GM23338 (cell line): ENCODE measurements at regions not wholly inside any gene's neighbourhood (a gene's known extent, or its start where the extent isn't known, plus 50 kb on each side); places are given as distances from the start of the nearest gene placed in this dataset.

Experiments used
- ATAC-seq: fragments of 200-7000 bp; cut with Tn5 transposase; 3 replicates; pipeline ENCODE4 v1.9.1; 2020
- DNase-seq: peaks from one replicate; pipeline ENCODE4 v3.0.0-alpha.2; 2015; ENCODE audit warnings: low spot score
- H2AFZ ChIP-seq: fragments of 200-600 bp; sonication (generic); 2 replicates; pipeline ENCODE4 v1.8.0; 2016; ENCODE audit warnings: antibody characterized with exemption, mild to moderate bottlenecking, moderate library complexity
- H3F3A ChIP-seq: fragments of 200-600 bp; sonication (generic); replicated peaks from 2 replicates; pipeline ENCODE4 v1.8.0; 2017; ENCODE audit warnings: antibody characterized with exemption, mixed run types, low read depth
- H3K27ac ChIP-seq: fragments of 200-600 bp; sonication (generic); 2 replicates; pipeline ENCODE4 v1.6.1; 2016; ENCODE audit warnings: low read depth
- H3K27me3 ChIP-seq: fragments of 200-600 bp; sonication (generic); 2 replicates; pipeline ENCODE4 v1.8.0; 2016; ENCODE audit warnings: mild to moderate bottlenecking, mixed run types, moderate library complexity; ENCODE audit not compliant: insufficient read depth
- H3K36me3 ChIP-seq: fragments of 200-600 bp; sonication (generic); 2 replicates; pipeline ENCODE4 v1.8.0; 2016; ENCODE audit warnings: mild to moderate bottlenecking; ENCODE audit not compliant: insufficient read depth
- H3K4me1 ChIP-seq: fragments of 200-600 bp; sonication (generic); 2 replicates; pipeline ENCODE4 v1.8.0; 2016; ENCODE audit warnings: mild to moderate bottlenecking, moderate library complexity; ENCODE audit not compliant: insufficient read depth
- H3K4me2 ChIP-seq: fragments of 200-600 bp; sonication (generic); 2 replicates; pipeline ENCODE4 v1.7.1; 2017; ENCODE audit warnings: mixed run types
- H3K4me3 ChIP-seq: fragments of 200-600 bp; sonication (generic); 2 replicates; pipeline ENCODE4 v1.6.1; 2016; ENCODE audit warnings: mixed run types
- H3K79me2 ChIP-seq: fragments of 200-600 bp; sonication (generic); replicated peaks from 2 replicates; pipeline ENCODE4 v1.8.0; 2017; ENCODE audit warnings: mild to moderate bottlenecking; ENCODE audit not compliant: insufficient read depth
- H3K9me2 ChIP-seq: fragments of 200-600 bp; sonication (generic); 2 replicates; pipeline ENCODE4 v1.8.0; 2017; ENCODE audit not compliant: insufficient read depth
- H4K20me1 ChIP-seq: fragments of 200-600 bp; sonication (generic); replicated peaks from 2 replicates; pipeline ENCODE4 v1.8.0; 2017; ENCODE audit warnings: mild to moderate bottlenecking; ENCODE audit not compliant: insufficient read depth
- H3K27ac Mint-ChIP-seq: 2 replicates; pipeline ENCODE4 v1.8.0; 2020; ENCODE audit warnings: inconsistent platforms, mild to moderate bottlenecking, moderate library complexity, mixed read lengths
- H3K27me3 Mint-ChIP-seq: 3 replicates; pipeline ENCODE4 v1.8.0; 2022; ENCODE audit warnings: low read depth, mild to moderate bottlenecking, moderate library complexity, mixed read lengths, inconsistent platforms; ENCODE audit not compliant: insufficient read depth, poor library complexity
- H3K36me3 Mint-ChIP-seq: 3 replicates; pipeline ENCODE4 v1.8.0; 2021; ENCODE audit warnings: low read depth, mild to moderate bottlenecking, inconsistent platforms, moderate library complexity, mixed read lengths
- H3K4me1 Mint-ChIP-seq: 3 replicates; pipeline ENCODE4 v1.8.0; 2020; ENCODE audit warnings: mild to moderate bottlenecking, inconsistent platforms, mixed read lengths
- H3K4me3 Mint-ChIP-seq: 3 replicates; pipeline ENCODE4 v1.8.0; 2021; ENCODE audit warnings: moderate library complexity, mild to moderate bottlenecking, inconsistent platforms, mixed read lengths
- H3K9me3 Mint-ChIP-seq: 3 replicates; pipeline ENCODE4 v1.8.0; 2020; ENCODE audit warnings: moderate library complexity, mild to moderate bottlenecking, inconsistent platforms, mixed read lengths
- CTCF ChIP-seq, 2 experiments: fragments of 200-600 bp in 1 of 2; sonication (generic) in 1 of 2; conservative IDR thresholded peaks; 2 replicates each; pipeline versions ENCODE4 v1.5.1 to v1.6.1; 2016 to 2017; ENCODE audit warnings: antibody characterized with exemption in 2 of 2, low read depth in 2 of 2, mild to moderate bottlenecking in 2 of 2, moderate library complexity in 1 of 2
- ETS1 ChIP-seq: IDR thresholded peaks from 2 replicates; pipeline ENCODE4 v1.6.1; 2016; ENCODE audit warnings: antibody characterized with exemption
- EZH2 ChIP-seq: fragments of 200-600 bp; sonication (generic); IDR thresholded peaks from one replicate; pipeline ENCODE4 v1.8.0; 2017; ENCODE audit warnings: antibody characterized with exemption, mild to moderate bottlenecking, low read depth; ENCODE audit not compliant: unreplicated experiment
- EZH2phosphoT487 ChIP-seq: fragments of 200-600 bp; sonication (generic); IDR thresholded peaks from one replicate; pipeline ENCODE4 v1.8.1; 2018; ENCODE audit warnings: antibody characterized with exemption; ENCODE audit not compliant: unreplicated experiment
- JUNB ChIP-seq: IDR thresholded peaks from one replicate; pipeline ENCODE4 v1.6.1; 2016; ENCODE audit warnings: antibody characterized with exemption; ENCODE audit not compliant: unreplicated experiment
- NANOG ChIP-seq: IDR thresholded peaks from 2 replicates; pipeline ENCODE4 v1.6.1; 2016; ENCODE audit warnings: antibody characterized with exemption, borderline replicate concordance
- POLR2AphosphoS5 ChIP-seq: IDR thresholded peaks from 2 replicates; pipeline ENCODE4 v1.6.1; 2016; ENCODE audit warnings: antibody characterized with exemption, low read depth
- ZNF114 ChIP-seq: fragments of 250-450 bp; sonication (Bioruptor Pico); IDR thresholded peaks from 2 replicates; pipeline ENCODE4 v1.5.0; 2020; ENCODE audit warnings: mild to moderate bottlenecking, moderate library complexity
- ZNF331 ChIP-seq: fragments of 250-450 bp; sonication (Bioruptor Pico); IDR thresholded peaks from 2 replicates; pipeline ENCODE4 v1.5.0; 2020; ENCODE audit warnings: low read depth, mild to moderate bottlenecking, moderate library complexity
- ZNF462 ChIP-seq: fragments of 250-450 bp; sonication (Bioruptor Pico); IDR thresholded peaks from 2 replicates; pipeline ENCODE4 v1.5.0; 2020; ENCODE audit warnings: mild to moderate bottlenecking, moderate library complexity

GRCh38 chr12:17595111-17595510 is 494.9 kb downstream of the RERGL start:
- peaks cover 4% of the 10 kb centered on the region; the same call in 2 of the 3 replicates for H3K4me1 Mint-ChIP-seq
- H3K4me1 ChIP-seq = no peaks in the 10 kb centered on the region; the same call in 1 of the 2 replicates
- H3K9me2 ChIP-seq = no peaks in the 10 kb centered on the region
- H3K27ac Mint-ChIP-seq = no peak overlapping the region
- ATAC-seq (no peak), DNase-seq (no peak)
- H3K9me3 Mint-ChIP-seq = no peaks in the 10 kb centered on the region
- no peaks in the 10 kb centered on the region for H3K79me2 ChIP-seq
- H3K36me3 Mint-ChIP-seq = no peaks in the 10 kb centered on the region
- no peak overlapping the region for H3K27ac ChIP-seq
- H3K36me3 ChIP-seq = no peaks in the 10 kb centered on the region
- no peak for TF ChIP-seq CTCF (conservative IDR thresholded peaks at IDR 0.05; ENCODE audit: low read depth in 2 of 2)
- TF ChIP-seq ETS1 = no peak
- TF ChIP-seq EZH2phosphoT487 = no peak
- H3F3A ChIP-seq = no peaks in the 10 kb centered on the region
- no peaks in the 10 kb centered on the region for H3K27me3 Mint-ChIP-seq
- no peak overlapping the region for H3K4me3 Mint-ChIP-seq
- H4K20me1 ChIP-seq = no peaks in the 10 kb centered on the region
- H3K4me3 ChIP-seq = no peak overlapping the region
- H3K4me2 ChIP-seq = no peak overlapping the region
- no peaks in the 10 kb centered on the region for H3K27me3 ChIP-seq
- no peak overlapping the region for H2AFZ ChIP-seq

GRCh38 chr12:17593715-17594406 is 496.1 kb downstream of the RERGL start:
- no peak overlapping the region for H3K4me3 ChIP-seq
- Mint-ChIP-seq H3K4me3 (no peak overlapping the region), H3K27ac (no peak overlapping the region), H3K9me3 (no peaks in the 10 kb centered on the region), H3K36me3 (no peaks in the 10 kb centered on the region), H3K4me1 (peaks cover 7% of the 10 kb centered on the region; the same call in 2 of the 3 replicates), H3K27me3 (no peaks in the 10 kb centered on the region)
- DNase-seq (no peak), ATAC-seq (no peak)
- no peaks in the 10 kb centered on the region; the same call in 1 of the 2 replicates for H3K4me1 ChIP-seq
- no peak overlapping the region for H3K27ac ChIP-seq
- H3F3A ChIP-seq = no peaks in the 10 kb centered on the region
- H3K79me2 ChIP-seq = no peaks in the 10 kb centered on the region
- H3K27me3 ChIP-seq = no peaks in the 10 kb centered on the region
- H3K9me2 ChIP-seq = no peaks in the 10 kb centered on the region
- no peaks in the 10 kb centered on the region for H4K20me1 ChIP-seq
- H3K36me3 ChIP-seq = no peaks in the 10 kb centered on the region
- no peak overlapping the region for H3K4me2 ChIP-seq
- H2AFZ ChIP-seq = no peak overlapping the region
- TF ChIP-seq CTCF (conservative IDR thresholded peaks at IDR 0.05; ENCODE audit: low read depth in 2 of 2) = no peak
- TF ChIP-seq JUNB = no peak
- no peak for TF ChIP-seq ZNF331 (CRISPR knock-in tag)
- no peak for TF ChIP-seq POLR2AphosphoS5
- TF ChIP-seq ZNF114 (CRISPR knock-in tag) = no peak
- no peak for TF ChIP-seq EZH2
- TF ChIP-seq ZNF462 = no peak
- TF ChIP-seq NANOG = no peak
